ENCODE measurements at regions not wholly inside any gene's neighbourhood (a gene's known extent, or its start where the extent isn't known, plus 50 kb on each side); places are given as distances from the start of the nearest gene placed in this dataset.

- no peak overlapping the region for H3K4me3 ChIP-seq (ENCODE audit: low read depth, low read length)
- TF ChIP-seq POLR2A (IDR thresholded peaks at IDR 0.05; ENCODE audit: extremely low read depth, insufficient read length) (no peak), CTCF (IDR thresholded peaks at IDR 0.05; ENCODE audit: low read depth, low read length) (no peak), MYC (IDR thresholded peaks at IDR 0.05; ENCODE audit: low read depth, low read length) (no peak)
- TF ChIP-seq, protein P1, sequence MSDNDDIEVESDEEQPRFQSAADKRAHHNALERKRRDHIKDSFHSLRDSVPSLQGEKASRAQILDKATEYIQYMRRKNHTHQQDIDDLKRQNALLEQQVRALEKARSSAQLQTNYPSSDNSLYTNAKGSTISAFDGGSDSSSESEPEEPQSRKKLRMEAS (IDR thresholded peaks at IDR 0.05; ENCODE audit: low read depth, low read length) = no peak
- DNase-seq (ENCODE audit: low read depth) = peak; percentile 16
Observed at GRCh38 chr13:104759069-104759468, 1692.9 kb upstream of the SLC10A2 start.

DNA sequence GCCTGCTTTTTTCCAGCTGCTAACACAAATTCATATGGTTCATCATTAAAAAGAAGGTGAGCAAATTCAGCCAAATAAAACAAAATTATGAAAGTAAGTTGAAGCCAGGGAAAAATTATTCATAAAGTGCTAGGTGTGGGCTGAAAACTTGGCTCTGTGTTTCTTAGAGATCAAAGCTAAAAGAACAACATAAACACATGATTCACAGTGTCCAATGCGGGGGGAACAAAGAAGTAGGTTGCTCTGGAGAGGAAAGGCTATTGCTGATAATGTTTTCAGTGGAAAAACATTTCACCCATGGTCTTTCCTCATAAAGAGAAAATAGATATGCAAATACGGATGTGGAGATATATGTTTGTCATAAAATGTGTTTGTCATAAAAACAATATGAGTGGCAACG, 1691.5 kb upstream of the SLC10A2 start:
- TF ChIP-seq, protein P1 (IDR thresholded peaks at IDR 0.05; ENCODE audit: low read depth, low read length) = no peak
- TF ChIP-seq MYC (IDR thresholded peaks at IDR 0.05; ENCODE audit: low read depth, low read length) = no peak
- no peak for TF ChIP-seq CTCF (IDR thresholded peaks at IDR 0.05; ENCODE audit: low read depth, low read length)
- no peak for TF ChIP-seq POLR2A (IDR thresholded peaks at IDR 0.05; ENCODE audit: extremely low read depth, insufficient read length)
- no peak for DNase-seq (ENCODE audit: low read depth)
- no peak overlapping the region for H3K4me3 ChIP-seq (ENCODE audit: low read depth, low read length)

DNA sequence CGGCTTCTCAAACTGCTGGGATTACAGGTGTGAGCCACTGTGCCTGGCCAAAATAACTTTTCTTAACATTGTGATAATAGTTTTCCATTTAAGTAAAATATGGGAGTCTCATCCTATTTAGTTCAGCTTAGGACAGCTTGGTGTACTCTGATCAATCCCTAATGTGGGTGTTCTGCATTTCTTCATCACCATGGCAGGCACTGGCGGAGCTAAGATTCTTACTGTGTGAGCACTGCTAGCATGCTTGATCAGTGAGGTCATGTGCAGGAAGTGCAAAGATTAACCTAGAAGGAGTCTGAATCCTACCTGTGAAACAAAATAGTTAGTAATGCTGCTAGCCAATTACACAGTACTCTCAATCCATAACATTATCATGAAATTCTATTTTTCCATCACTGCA, 1684.2 kb upstream of the SLC10A2 start:
- no peak overlapping the region for H3K4me3 ChIP-seq (ENCODE audit: low read depth, low read length)
- TF ChIP-seq, protein P1 (IDR thresholded peaks at IDR 0.05; ENCODE audit: low read depth, low read length) = no peak
- TF ChIP-seq POLR2A (IDR thresholded peaks at IDR 0.05; ENCODE audit: extremely low read depth, insufficient read length) = no peak
- no peak for TF ChIP-seq MYC (IDR thresholded peaks at IDR 0.05; ENCODE audit: low read depth, low read length)
- no peak for TF ChIP-seq CTCF (IDR thresholded peaks at IDR 0.05; ENCODE audit: low read depth, low read length)
- DNase-seq (ENCODE audit: low read depth) = no peak

GRCh38 chr13:104740641-104741222, 1674.5 kb upstream of the SLC10A2 start:
- no peak for DNase-seq (ENCODE audit: low read depth)
- TF ChIP-seq POLR2A (IDR thresholded peaks at IDR 0.05; ENCODE audit: extremely low read depth, insufficient read length) (no peak), CTCF (IDR thresholded peaks at IDR 0.05; ENCODE audit: low read depth, low read length) (no peak), MYC (IDR thresholded peaks at IDR 0.05; ENCODE audit: low read depth, low read length) (no peak)
- TF ChIP-seq, protein P1 (IDR thresholded peaks at IDR 0.05; ENCODE audit: low read depth, low read length) = no peak
- H3K4me3 ChIP-seq (ENCODE audit: low read depth, low read length) = no peak overlapping the region

DNA sequence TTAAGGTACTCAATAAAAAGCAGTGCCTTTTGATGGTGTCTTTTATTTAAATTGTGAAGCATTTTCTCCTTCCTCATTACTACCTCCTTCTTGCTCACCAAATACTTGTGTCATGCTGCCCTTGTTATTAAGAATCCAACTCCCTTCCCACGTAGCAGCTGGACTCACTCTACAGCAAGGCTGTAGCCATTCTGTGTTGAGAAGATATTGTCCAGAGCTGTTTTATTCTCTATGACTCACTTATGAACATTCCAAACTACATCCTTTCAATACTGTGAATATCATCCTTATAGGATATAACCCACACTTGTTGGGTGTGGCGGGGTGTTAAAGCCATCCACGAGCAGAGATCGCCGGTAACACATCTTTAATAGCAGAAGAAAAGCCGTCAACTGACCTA, 1671.5 kb upstream of the SLC10A2 start:
- TF ChIP-seq MYC (IDR thresholded peaks at IDR 0.05; ENCODE audit: low read depth, low read length) (no peak), POLR2A (IDR thresholded peaks at IDR 0.05; ENCODE audit: extremely low read depth, insufficient read length) (no peak), CTCF (IDR thresholded peaks at IDR 0.05; ENCODE audit: low read depth, low read length) (no peak)
- TF ChIP-seq, protein P1 (IDR thresholded peaks at IDR 0.05; ENCODE audit: low read depth, low read length) = no peak
- DNase-seq (ENCODE audit: low read depth) = no peak
- no peak overlapping the region for H3K4me3 ChIP-seq (ENCODE audit: low read depth, low read length)

Measured in NB4 (cell line).